Tibial artery (tissue), 4 donors: ENCODE measurements at regions not wholly inside any gene's neighbourhood (a gene's known extent, or its start where the extent isn't known, plus 50 kb on each side); places are given as distances from the start of the nearest gene placed in this dataset.

Experiments
- DNase-seq, 2 donors: peaks; one replicate each; pipeline ENCODE4 v3.0.0-alpha.2; 2019
- H3K27ac ChIP-seq, 2 donors: fragments of 200-600 bp; sonication (generic) in 1 of 2; 1 replicate in 1 of 2; 2 replicates in 1 of 2; pipeline ENCODE4 v1.5.1; 2018 to 2019; ENCODE audit warnings: mild to moderate bottlenecking in 1 of 2
- H3K27me3 ChIP-seq, 2 donors: fragments of 200-600 bp; sonication (generic) in 1 of 2; one replicate each; pipeline versions ENCODE4 v1.5.1 to v1.6.0; 2016 to 2019
- H3K36me3 ChIP-seq, 3 donors: fragments of 200-600 bp; sonication (generic) in 2 of 3; one replicate each; pipeline ENCODE4 v1.5.1; 2016 to 2019; ENCODE audit warnings: mild to moderate bottlenecking in 2 of 3
- H3K4me1 ChIP-seq, 4 donors: fragments of 200-600 bp; sonication (generic) in 2 of 4; 1 replicate in 3 of 4; 2 replicates in 1 of 4; pipeline ENCODE4 v1.5.1; 2016 to 2019
- H3K4me3 ChIP-seq, 2 donors: fragments of 200-600 bp; sonication (generic) in 1 of 2; 1 replicate in 1 of 2; 2 replicates in 1 of 2; pipeline ENCODE4 v1.5.1; 2018 to 2019; ENCODE audit warnings: mild to moderate bottlenecking in 2 of 2
- H3K9me3 ChIP-seq, 3 donors: fragments of 200-600 bp; sonication (generic) in 1 of 3; one replicate each; pipeline ENCODE4 v1.5.1; 2016 to 2019
- CTCF ChIP-seq, 2 experiments: fragments of 200-600 bp in 1 of 2; fragments of 450-650 bp in 1 of 2; IDR thresholded peaks; one replicate each; pipeline ENCODE4 v1.5.1; 2017 to 2019; ENCODE audit warnings: antibody characterized with exemption in 2 of 2, mild to moderate bottlenecking in 1 of 2, moderate library complexity in 1 of 2
- intact Hi-C: fragments of 100-400 bp; cut with DNase I; formaldehyde crosslinking; loops from one replicate; pipeline ENCODE4 v1.15.0; 2023; ENCODE audit warnings: low total_unique reads

GRCh38 chr5:6886866-6887265 is 173.6 kb downstream of the TENT4A start:
- no peak for DNase-seq
- no peaks in the 10 kb centered on the region for H3K4me1 ChIP-seq
- H3K27me3 ChIP-seq, result no peaks in the 10 kb centered on the region
- intact Hi-C loops, result no loop called here
- no peak overlapping the region for H3K4me3 ChIP-seq
- no peaks in the 10 kb centered on the region for H3K36me3 ChIP-seq
- no peak for TF ChIP-seq CTCF (IDR thresholded peaks at IDR 0.05)
- peaks cover 0 to 14% (median 14%) of the 10 kb centered on the region in 3 donors for H3K9me3 ChIP-seq
- H3K27ac ChIP-seq, result no peak overlapping the region

- no peak for DNase-seq
- intact Hi-C loops, result no loop called here
- no peaks in the 10 kb centered on the region for H3K4me1 ChIP-seq
- H3K9me3 ChIP-seq, result peaks cover 0 to 14% (median 14%) of the 10 kb centered on the region in 3 donors
- TF ChIP-seq CTCF (IDR thresholded peaks at IDR 0.05), result no peak
- no peak overlapping the region for H3K4me3 ChIP-seq
- no peaks in the 10 kb centered on the region for H3K36me3 ChIP-seq
- H3K27ac ChIP-seq, result no peak overlapping the region
- H3K27me3 ChIP-seq, result no peaks in the 10 kb centered on the region
Observed at GRCh38 chr5:6889030-6889429, 175.8 kb downstream of the TENT4A start.

GRCh38 chr5:6899221-6899620 is 186.0 kb downstream of the TENT4A start:
- no peak overlapping the region for H3K27ac ChIP-seq
- TF ChIP-seq CTCF (IDR thresholded peaks at IDR 0.05), result no peak
- no peak overlapping the region for H3K4me3 ChIP-seq
- DNase-seq, result no peak
- H3K36me3 ChIP-seq, result no peaks in the 10 kb centered on the region
- no peaks in the 10 kb centered on the region for H3K27me3 ChIP-seq
- H3K9me3 ChIP-seq, result no peaks in the 10 kb centered on the region
- intact Hi-C loops, result no loop called here
- H3K4me1 ChIP-seq, result no peaks in the 10 kb centered on the region

- Histone ChIP-seq H3K9me3 (no peaks in the 10 kb centered on the region), H3K36me3 (no peaks in the 10 kb centered on the region), H3K27me3 (no peaks in the 10 kb centered on the region), H3K27ac (no peak overlapping the region), H3K4me3 (no peak overlapping the region), H3K4me1 (peaks cover 0 to 6% (median 1%) of the 10 kb centered on the region in 4 donors)
- TF ChIP-seq CTCF (IDR thresholded peaks at IDR 0.05), result no peak
- DNase-seq, result no peak
- intact Hi-C loops, result no loop called here
Observed at GRCh38 chr5:6900247-6901227, 187.3 kb downstream of the TENT4A start.

- DNase-seq, result no peak
- no peaks in the 10 kb centered on the region for H3K9me3 ChIP-seq
- no peaks in the 10 kb centered on the region for H3K27me3 ChIP-seq
- no peak overlapping the region for H3K4me3 ChIP-seq
- no peak for TF ChIP-seq CTCF (IDR thresholded peaks at IDR 0.05)
- intact Hi-C loops, result no loop called here
- H3K27ac ChIP-seq, result no peak overlapping the region
- H3K36me3 ChIP-seq, result no peaks in the 10 kb centered on the region
- H3K4me1 ChIP-seq, result peaks cover 0 to 6% (median 1%) of the 10 kb centered on the region in 4 donors
Observed at GRCh38 chr5:6902094-6902493, 188.9 kb downstream of the TENT4A start.
